ACHN (cell line): ENCODE measurements at regions not wholly inside any gene's neighbourhood (a gene's known extent, or its start where the extent isn't known, plus 50 kb on each side); places are given as distances from the start of the nearest gene placed in this dataset.

Experiments used
- DNase-seq: peaks from one replicate; pipeline ENCODE4 v3.0.0-alpha.2; 2015
- in situ Hi-C: cut with HindIII; loops from 2 replicates; pipeline ENCODE4 v1.10.0; 2017; ENCODE audit warnings: low sequenced_read_pairs, low pct_ligation_motif_present, low pct_unique_long_range_greater_than_20kb

- in situ Hi-C loops, result no loop called here
- no peak for DNase-seq
Measured at GRCh38 chr13:105492216-105492615, 1043.2 kb downstream of the EFNB2 start.

GRCh38 chr13:105491345-105491744 lies 1044.1 kb downstream of the EFNB2 start:
- in situ Hi-C loops, result no loop called here
- DNase-seq, result no peak

GRCh38 chr13:105485081-105485480 lies 1050.4 kb downstream of the EFNB2 start:
- DNase-seq, result no peak
- in situ Hi-C loops, result no loop called here

- in situ Hi-C loops, result no loop called here
- no peak for DNase-seq
Measured at GRCh38 chr13:105474983-105475610, 1060.4 kb downstream of the EFNB2 start.

GRCh38 chr13:105471673-105472072 lies 1063.8 kb downstream of the EFNB2 start:
- in situ Hi-C loops, result no loop called here
- no peak for DNase-seq

DNA sequence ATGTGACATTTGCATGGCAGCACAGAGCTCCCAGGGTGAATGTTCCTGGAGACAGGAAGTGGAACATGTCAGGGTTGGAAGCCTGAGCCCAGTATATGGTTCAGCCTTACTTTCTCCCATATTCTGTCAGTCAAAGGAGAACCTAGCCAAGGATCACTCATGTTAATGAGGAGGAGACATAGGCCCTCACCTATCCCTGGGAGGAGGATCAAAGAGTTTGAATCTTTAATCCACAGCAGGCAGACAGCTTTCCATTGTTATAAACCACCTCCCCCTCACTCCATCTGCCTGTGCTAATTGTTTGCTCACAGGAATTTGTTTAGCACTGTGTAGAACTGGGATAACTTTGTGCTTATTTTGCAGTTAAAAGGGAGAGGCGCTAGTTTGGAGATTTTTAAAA lies 1069.1 kb downstream of the EFNB2 start:
- no peak for DNase-seq
- in situ Hi-C loops, result no loop called here

DNA sequence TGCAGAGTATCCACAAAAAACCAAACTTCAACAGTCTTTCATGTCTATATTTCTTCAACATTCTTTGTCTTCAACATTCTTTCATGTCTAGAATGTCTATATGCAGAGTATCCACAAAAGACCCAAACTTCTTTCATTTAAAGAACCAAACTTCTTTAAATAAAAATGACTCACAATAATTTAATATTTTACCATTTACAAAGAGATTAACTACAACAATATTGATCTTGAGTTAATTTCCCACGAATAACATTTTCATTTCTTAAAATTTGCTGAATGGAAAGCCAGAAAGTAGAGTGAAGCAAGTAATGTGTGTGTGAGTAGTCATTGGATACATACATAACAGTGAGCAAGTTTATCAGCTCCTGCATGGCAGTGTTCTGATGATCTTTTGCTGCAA lies 1069.7 kb downstream of the EFNB2 start, which contains the start of gene DAOA:
Gene DAOA (plus strand): TSS at position 301 of the 400 bp plus-strand sequence.
- in situ Hi-C loops, result no loop called here
- DNase-seq, result no peak

DNA sequence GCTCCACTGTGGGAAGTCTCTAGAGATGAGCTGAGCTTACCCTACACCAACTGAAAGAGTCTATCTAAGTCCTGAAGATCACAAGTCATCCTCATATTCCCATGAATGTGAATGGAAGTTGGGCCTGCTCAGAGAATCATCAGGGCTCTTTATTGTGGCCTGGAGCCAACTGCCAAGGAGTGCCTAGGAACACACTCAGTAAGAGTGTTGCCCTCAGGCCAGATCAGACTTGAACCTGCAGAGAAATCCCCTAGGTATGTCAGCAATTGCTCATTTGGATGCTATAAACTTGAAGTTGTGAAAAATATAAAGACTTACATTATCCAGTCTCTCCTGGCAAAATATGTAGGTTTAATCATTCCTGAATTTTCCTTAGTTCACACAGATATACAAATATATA lies 1070.2 kb downstream of the EFNB2 start:
- no peak for DNase-seq
- in situ Hi-C loops, result no loop called here

GRCh38 chr13:105464249-105464648 lies 1071.2 kb downstream of the EFNB2 start:
- DNase-seq, result no peak
- in situ Hi-C loops, result no loop called here

DNA sequence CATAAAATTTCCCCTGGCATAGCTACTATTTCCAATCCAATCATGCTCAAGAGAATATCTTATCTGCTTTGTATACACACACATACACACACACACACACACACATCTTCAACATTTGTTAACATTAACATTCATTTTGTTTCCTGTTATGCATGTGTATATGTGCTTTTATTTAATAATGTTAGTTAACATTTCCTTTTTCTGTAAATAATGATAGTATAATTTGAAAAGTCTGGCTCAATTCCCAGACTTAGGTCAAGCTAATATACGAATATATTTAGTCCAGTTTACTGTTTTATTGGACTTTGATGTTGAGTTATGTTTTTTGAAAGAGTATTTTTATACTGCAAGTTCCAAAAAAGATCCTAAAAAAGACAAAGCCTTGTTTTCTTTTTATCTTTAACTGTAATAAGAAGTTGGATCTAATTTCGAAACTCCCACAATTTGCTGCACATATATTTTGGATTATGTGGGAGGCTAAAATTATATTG lies 1072.4 kb downstream of the EFNB2 start:
- no peak for DNase-seq
- in situ Hi-C loops, result no loop called here

DNA sequence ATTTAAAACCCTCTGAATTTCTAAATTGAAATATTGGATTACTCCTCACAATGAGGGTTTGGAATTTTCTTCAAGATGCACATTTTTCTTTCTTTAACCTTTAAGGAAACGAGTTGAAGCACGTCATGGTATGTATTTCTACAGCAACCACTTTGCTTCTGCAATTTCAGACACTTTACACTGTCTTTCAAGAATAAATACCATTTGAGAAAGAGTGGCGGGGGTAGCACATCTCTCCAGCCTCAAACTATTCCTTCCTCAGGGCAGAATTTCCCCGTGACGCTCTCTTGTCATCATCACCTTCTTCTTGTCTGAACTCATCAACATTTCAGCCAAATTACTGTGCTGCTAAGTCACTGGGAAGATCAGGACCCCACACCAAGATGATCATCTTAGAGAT lies 1073.4 kb downstream of the EFNB2 start:
- in situ Hi-C loops, result no loop called here
- DNase-seq, result no peak

GRCh38 chr13:105452895-105453294 lies 1082.6 kb downstream of the EFNB2 start:
- in situ Hi-C loops, result no loop called here
- DNase-seq, result no peak

DNA sequence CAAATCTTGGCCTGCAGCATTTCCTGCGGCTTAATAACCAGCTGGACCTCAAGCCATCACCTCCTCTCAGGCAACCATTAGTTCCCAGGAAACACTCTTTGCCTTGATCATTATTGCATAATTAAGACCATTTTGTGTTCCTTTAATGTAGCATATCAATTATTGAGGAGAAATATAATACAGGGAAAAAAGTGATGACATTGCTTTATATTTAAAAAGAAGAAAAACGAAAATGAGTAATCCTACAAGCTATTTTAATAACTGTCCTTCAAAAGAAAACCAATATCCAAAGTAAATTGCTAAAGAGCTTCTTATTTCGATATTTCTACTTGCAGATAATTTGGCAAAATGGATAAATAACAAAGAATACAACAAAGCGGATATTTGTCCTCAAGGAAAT lies 1084.7 kb downstream of the EFNB2 start:
- in situ Hi-C loops, result no loop called here
- no peak for DNase-seq

DNA sequence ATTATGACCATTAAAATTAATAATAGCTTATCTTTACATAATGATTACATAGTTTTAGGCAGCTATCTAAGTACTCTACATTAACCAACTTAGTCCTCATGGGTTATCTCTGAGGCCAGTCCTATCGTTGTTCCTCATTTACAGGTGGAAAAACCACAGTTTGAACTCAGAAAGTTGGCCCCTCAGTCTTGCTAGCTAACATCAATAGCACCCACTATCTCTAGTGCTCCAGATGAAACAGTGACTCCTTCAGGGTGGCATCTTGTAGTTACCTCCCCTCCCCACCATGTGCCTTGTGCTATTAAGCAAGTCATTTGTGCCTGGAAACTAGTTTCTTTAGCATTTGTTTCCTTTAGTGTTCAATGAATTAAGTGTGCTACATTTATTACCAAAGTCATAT lies 1086.7 kb downstream of the EFNB2 start:
- in situ Hi-C loops, result no loop called here
- DNase-seq, result no peak

DNA sequence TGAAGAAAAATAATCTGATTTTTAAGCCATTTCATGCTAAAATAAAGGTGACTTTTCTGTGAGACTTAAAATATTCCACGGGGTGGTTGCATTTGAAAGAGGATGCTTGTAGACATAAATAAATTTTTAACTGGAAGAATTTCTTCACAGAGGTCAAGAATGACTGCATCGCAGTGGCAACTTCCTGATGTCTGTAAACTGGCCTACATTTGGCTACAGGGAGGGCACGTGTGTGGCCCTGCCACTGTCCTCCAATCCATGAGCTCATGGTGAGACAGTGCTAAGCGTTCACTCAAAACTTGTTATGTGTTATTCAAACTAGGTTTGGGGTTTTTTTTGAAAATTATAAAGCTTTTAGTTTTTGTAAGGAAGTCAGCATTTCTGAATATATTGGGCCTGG lies 1089.3 kb downstream of the EFNB2 start:
- in situ Hi-C loops, result no loop called here
- peak; percentile 34 for DNase-seq

- peak; percentile 11 for DNase-seq
- in situ Hi-C loops, result no loop called here
Measured at GRCh38 chr13:105445796-105446195, 1089.7 kb downstream of the EFNB2 start.

- DNase-seq, result peak; percentile 97
- in situ Hi-C loops, result no loop called here
Measured at GRCh38 chr13:105442949-105443699, 1092.3 kb downstream of the EFNB2 start.

GRCh38 chr13:105442040-105442439 lies 1093.4 kb downstream of the EFNB2 start:
- no peak for DNase-seq
- in situ Hi-C loops, result no loop called here

GRCh38 chr13:105441051-105441750 lies 1094.3 kb downstream of the EFNB2 start:
- in situ Hi-C loops, result no loop called here
- DNase-seq, result no peak
